ENCODE measurements at regions not wholly inside any gene's neighbourhood (a gene's known extent, or its start where the extent isn't known, plus 50 kb on each side); places are given as distances from the start of the nearest gene placed in this dataset.
"Not testable (repeated sequence)": the region's sequence is repeated elsewhere in the genome, so short reads cannot be mapped to it uniquely, and the experiment has no call there.

GRCh38 chr5:152456815-152457443 lies 51.9 kb upstream of the NMUR2 start:
- no peaks in the 10 kb centered on the region for H3K9me3 Mint-ChIP-seq
- H3K4me3 Mint-ChIP-seq (ENCODE audit: low read depth): no peak overlapping the region
- no peak overlapping the region for H3K27ac Mint-ChIP-seq
- intact Hi-C loops (cut with micrococcal nuclease): no loop called here
- no peaks in the 10 kb centered on the region for H3K27me3 Mint-ChIP-seq (ENCODE audit: low read depth)
- no peak for DNase-seq (ENCODE audit: low spot score)
- H3K4me1 Mint-ChIP-seq (ENCODE audit: low read depth): no peaks in the 10 kb centered on the region
- H3K36me3 Mint-ChIP-seq (ENCODE audit: low read depth): no peaks in the 10 kb centered on the region

GRCh38 chr5:152462021-152462721 lies 57.1 kb upstream of the NMUR2 start:
- Mint-ChIP-seq H3K27me3 (ENCODE audit: low read depth) (no peaks in the 10 kb centered on the region), H3K27ac (no peak overlapping the region), H3K36me3 (ENCODE audit: low read depth) (no peaks in the 10 kb centered on the region), H3K4me1 (ENCODE audit: low read depth) (no peaks in the 10 kb centered on the region), H3K4me3 (ENCODE audit: low read depth) (no peak overlapping the region), H3K9me3 (no peaks in the 10 kb centered on the region)
- no peak for DNase-seq (ENCODE audit: low spot score)
- intact Hi-C loops (cut with micrococcal nuclease): no loop called here

- Mint-ChIP-seq H3K4me3 (ENCODE audit: low read depth) (no peak overlapping the region), H3K27ac (no peak overlapping the region), H3K27me3 (ENCODE audit: low read depth) (no peaks in the 10 kb centered on the region), H3K4me1 (ENCODE audit: low read depth) (no peaks in the 10 kb centered on the region), H3K9me3 (no peaks in the 10 kb centered on the region), H3K36me3 (ENCODE audit: low read depth) (no peaks in the 10 kb centered on the region)
- no peak for DNase-seq (ENCODE audit: low spot score)
- intact Hi-C loops (cut with micrococcal nuclease): no loop called here
Measured at GRCh38 chr5:152464048-152464447, 59.0 kb upstream of the NMUR2 start.

DNA sequence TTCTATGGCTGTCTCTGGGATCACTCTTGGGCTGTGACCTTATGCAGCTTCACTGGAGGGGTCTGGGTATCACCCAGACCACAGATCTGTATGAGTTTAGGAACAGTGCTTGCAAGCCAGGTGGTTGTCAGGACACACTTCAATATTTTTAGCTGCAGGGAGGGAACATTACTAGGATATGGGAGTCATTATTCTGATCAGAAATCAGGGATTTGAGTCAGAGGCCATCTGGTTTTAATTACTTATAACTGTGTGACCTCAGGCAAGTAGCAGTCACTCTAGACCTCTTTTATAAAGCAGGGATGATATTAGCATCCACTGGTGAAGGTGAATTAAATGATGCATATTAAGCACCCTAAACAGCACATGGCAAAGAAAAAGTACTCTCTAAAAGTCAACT lies 60.1 kb upstream of the NMUR2 start:
- H3K4me3 Mint-ChIP-seq (ENCODE audit: low read depth): no peak overlapping the region
- H3K4me1 Mint-ChIP-seq (ENCODE audit: low read depth): no peaks in the 10 kb centered on the region
- intact Hi-C loops (cut with micrococcal nuclease): no loop called here
- H3K27ac Mint-ChIP-seq: no peak overlapping the region
- DNase-seq (ENCODE audit: low spot score): no peak
- no peaks in the 10 kb centered on the region for H3K36me3 Mint-ChIP-seq (ENCODE audit: low read depth)
- no peaks in the 10 kb centered on the region for H3K9me3 Mint-ChIP-seq
- no peaks in the 10 kb centered on the region for H3K27me3 Mint-ChIP-seq (ENCODE audit: low read depth)

DNA sequence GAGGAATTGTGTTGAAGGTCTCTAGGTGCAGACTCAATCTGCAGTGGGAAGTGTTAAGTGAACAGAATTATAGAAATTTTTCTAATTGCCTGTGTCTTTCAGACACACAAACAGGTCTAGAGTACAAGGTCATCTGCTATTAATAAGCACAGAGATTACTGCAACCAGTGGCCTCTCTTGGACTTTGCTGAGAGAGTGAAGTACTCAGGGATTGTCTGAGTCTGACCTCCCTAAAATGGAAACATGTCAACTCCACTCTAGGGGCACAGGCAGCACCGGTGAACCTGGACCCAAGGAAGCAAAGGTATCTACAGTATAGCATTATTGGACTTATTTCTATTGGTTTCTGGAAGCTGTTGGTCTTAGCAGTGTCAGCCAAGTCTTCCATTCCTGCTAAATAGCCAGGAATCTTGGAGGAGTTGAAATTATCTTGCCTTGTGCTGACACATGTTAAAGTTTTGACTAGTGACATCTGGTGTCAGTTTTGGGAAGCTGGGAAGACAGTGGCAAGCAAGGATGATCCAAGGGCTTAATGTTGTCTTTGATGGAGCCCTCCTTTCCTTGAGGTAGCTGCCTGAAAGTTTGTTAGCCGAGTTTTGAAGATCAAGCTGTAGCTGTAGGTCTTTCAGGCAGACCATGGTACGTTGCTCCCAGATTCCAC lies 61.1 kb upstream of the NMUR2 start:
- no peaks in the 10 kb centered on the region for H3K9me3 Mint-ChIP-seq
- DNase-seq (ENCODE audit: low spot score): no peak
- no peaks in the 10 kb centered on the region for H3K36me3 Mint-ChIP-seq (ENCODE audit: low read depth)
- H3K4me3 Mint-ChIP-seq (ENCODE audit: low read depth): no peak overlapping the region
- H3K4me1 Mint-ChIP-seq (ENCODE audit: low read depth): no peaks in the 10 kb centered on the region
- H3K27me3 Mint-ChIP-seq (ENCODE audit: low read depth): no peaks in the 10 kb centered on the region
- intact Hi-C loops (cut with micrococcal nuclease): no loop called here
- no peak overlapping the region for H3K27ac Mint-ChIP-seq

- Mint-ChIP-seq H3K27me3 (ENCODE audit: low read depth) (no peaks in the 10 kb centered on the region), H3K27ac (no peak overlapping the region), H3K4me1 (ENCODE audit: low read depth) (no peaks in the 10 kb centered on the region), H3K9me3 (no peaks in the 10 kb centered on the region), H3K4me3 (ENCODE audit: low read depth) (no peak overlapping the region), H3K36me3 (ENCODE audit: low read depth) (no peaks in the 10 kb centered on the region)
- intact Hi-C loops (cut with micrococcal nuclease): no loop called here
- no peak for DNase-seq (ENCODE audit: low spot score)
Measured at GRCh38 chr5:152470167-152470566, 65.1 kb upstream of the NMUR2 start.

GRCh38 chr5:152472083-152472482 lies 67.0 kb upstream of the NMUR2 start:
- no peak overlapping the region for H3K4me3 Mint-ChIP-seq (ENCODE audit: low read depth)
- intact Hi-C loops (cut with micrococcal nuclease): no loop called here
- no peak overlapping the region for H3K27ac Mint-ChIP-seq
- no peaks in the 10 kb centered on the region for H3K9me3 Mint-ChIP-seq
- H3K36me3 Mint-ChIP-seq (ENCODE audit: low read depth): no peaks in the 10 kb centered on the region
- H3K4me1 Mint-ChIP-seq (ENCODE audit: low read depth): no peaks in the 10 kb centered on the region
- no peak for DNase-seq (ENCODE audit: low spot score)
- peaks cover 2% of the 10 kb centered on the region for H3K27me3 Mint-ChIP-seq (ENCODE audit: low read depth)

DNA sequence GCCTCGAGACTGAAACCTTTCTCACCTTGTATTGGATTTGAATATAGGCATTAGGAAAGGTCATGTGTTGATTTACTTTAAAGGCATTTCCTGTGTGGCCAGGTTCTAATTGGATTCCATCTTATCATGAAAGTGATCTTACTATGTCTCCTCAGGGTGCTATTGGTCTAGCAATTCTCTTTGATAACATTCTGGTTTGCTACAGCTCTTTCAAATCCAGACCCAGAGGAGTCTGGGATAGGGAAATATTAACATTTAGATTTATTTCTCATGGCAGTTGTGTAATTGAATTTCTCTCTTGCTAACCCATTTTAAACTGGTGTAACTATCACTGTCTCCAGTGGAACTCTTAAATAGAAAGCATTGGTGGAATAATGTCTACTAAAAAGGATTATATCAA lies 69.9 kb upstream of the NMUR2 start:
- no peaks in the 10 kb centered on the region for H3K36me3 Mint-ChIP-seq (ENCODE audit: low read depth)
- intact Hi-C loops (cut with micrococcal nuclease): no loop called here

DNA sequence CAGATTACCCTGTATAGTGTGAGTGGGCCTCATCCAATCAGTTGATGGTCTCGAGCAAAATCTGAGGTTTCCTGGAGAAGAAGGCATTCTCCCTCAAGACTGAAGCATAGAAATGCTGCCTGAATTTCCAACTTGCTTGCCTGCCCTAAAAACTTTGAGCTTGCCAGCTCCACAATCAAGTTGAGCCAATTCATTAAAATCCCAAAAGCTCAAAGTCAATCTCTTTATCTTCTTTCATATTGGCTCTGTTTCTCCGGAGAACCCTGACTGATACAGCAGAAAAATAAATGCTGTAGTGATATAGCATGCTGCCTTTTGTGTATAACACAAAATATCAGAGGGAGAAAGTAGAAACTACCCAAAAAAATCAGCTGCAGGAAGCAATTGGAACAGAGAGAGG lies 72.5 kb upstream of the NMUR2 start:
- no peak overlapping the region for H3K4me3 Mint-ChIP-seq (ENCODE audit: low read depth)
- H3K4me1 Mint-ChIP-seq (ENCODE audit: low read depth): no peaks in the 10 kb centered on the region
- H3K36me3 Mint-ChIP-seq (ENCODE audit: low read depth): no peaks in the 10 kb centered on the region
- no peak overlapping the region for H3K27ac Mint-ChIP-seq
- intact Hi-C loops (cut with micrococcal nuclease): no loop called here
- no peaks in the 10 kb centered on the region for H3K9me3 Mint-ChIP-seq
- no peak for DNase-seq (ENCODE audit: low spot score)
- peaks cover 2% of the 10 kb centered on the region for H3K27me3 Mint-ChIP-seq (ENCODE audit: low read depth)

More for the DNA sequence above, 69.9 kb upstream of the NMUR2 start:
- DNase-seq (ENCODE audit: low spot score): no peak
- Mint-ChIP-seq H3K27ac (no peak overlapping the region), H3K27me3 (ENCODE audit: low read depth) (peaks cover 2% of the 10 kb centered on the region), H3K4me1 (ENCODE audit: low read depth) (no peaks in the 10 kb centered on the region), H3K4me3 (ENCODE audit: low read depth) (no peak overlapping the region), H3K9me3 (no peaks in the 10 kb centered on the region)

- H3K36me3 Mint-ChIP-seq (ENCODE audit: low read depth); H3K4me1 Mint-ChIP-seq (ENCODE audit: low read depth); H3K4me3 Mint-ChIP-seq (ENCODE audit: low read depth); H3K27me3 Mint-ChIP-seq (ENCODE audit: low read depth); DNase-seq (ENCODE audit: low spot score); intact Hi-C loops (cut with micrococcal nuclease); H3K9me3 Mint-ChIP-seq; H3K27ac Mint-ChIP-seq: not testable (repeated sequence)
Measured at GRCh38 chr5:152479866-152480265, 74.8 kb upstream of the NMUR2 start.

DNA sequence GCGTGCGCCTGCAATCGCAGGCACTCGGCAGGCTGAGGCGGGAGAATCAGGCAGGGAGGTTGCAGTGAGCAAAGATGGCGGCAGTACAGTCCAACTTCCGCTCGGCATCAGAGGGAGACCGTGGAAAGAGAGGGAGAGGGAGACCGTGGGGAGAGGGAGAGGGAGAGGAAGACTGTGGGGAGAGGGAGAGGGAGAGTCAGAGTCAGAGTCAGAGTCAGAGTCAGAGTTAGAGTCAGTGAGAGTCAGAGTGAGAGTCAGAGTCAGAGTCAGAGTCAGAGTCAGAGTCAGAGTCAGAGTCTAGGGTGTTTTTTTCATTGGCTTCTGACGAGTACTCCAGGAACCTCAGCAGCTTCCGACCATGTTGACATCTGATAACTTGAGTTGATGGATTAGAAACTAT lies 75.6 kb upstream of the NMUR2 start:
- intact Hi-C loops (cut with micrococcal nuclease); DNase-seq (ENCODE audit: low spot score); H3K4me3 Mint-ChIP-seq (ENCODE audit: low read depth); H3K27ac Mint-ChIP-seq; H3K27me3 Mint-ChIP-seq (ENCODE audit: low read depth); H3K36me3 Mint-ChIP-seq (ENCODE audit: low read depth); H3K9me3 Mint-ChIP-seq; H3K4me1 Mint-ChIP-seq (ENCODE audit: low read depth): not testable (repeated sequence)

DNA sequence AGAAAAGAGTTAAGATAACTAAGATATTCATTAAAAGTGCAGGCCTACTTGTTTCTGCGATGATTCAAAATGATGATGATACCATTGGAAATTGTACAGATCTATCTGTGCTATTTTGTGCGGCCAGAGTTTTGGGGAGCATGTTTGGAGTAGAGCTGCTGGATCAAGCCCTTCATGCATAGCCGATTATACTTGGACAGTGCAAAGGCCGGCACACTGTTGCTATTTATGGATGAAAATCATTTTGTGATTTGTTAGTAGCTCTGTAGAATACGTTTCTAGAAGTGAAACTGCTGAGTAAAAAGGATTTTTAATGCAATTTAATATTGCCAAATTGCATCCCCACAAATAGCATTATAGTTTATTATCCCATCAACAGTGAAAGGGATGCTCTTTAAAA lies 82.1 kb upstream of the NMUR2 start:
- Mint-ChIP-seq H3K9me3 (no peaks in the 10 kb centered on the region), H3K27me3 (ENCODE audit: low read depth) (no peaks in the 10 kb centered on the region), H3K4me1 (ENCODE audit: low read depth) (no peaks in the 10 kb centered on the region), H3K36me3 (ENCODE audit: low read depth) (no peaks in the 10 kb centered on the region), H3K4me3 (ENCODE audit: low read depth) (no peak overlapping the region), H3K27ac (no peak overlapping the region)
- DNase-seq (ENCODE audit: low spot score): no peak
- intact Hi-C loops (cut with micrococcal nuclease): no loop called here

GRCh38 chr5:152488869-152489268 lies 83.8 kb upstream of the NMUR2 start:
- DNase-seq (ENCODE audit: low spot score): no peak
- H3K36me3 Mint-ChIP-seq (ENCODE audit: low read depth): no peaks in the 10 kb centered on the region
- H3K9me3 Mint-ChIP-seq: no peaks in the 10 kb centered on the region
- H3K27ac Mint-ChIP-seq: no peak overlapping the region
- H3K4me3 Mint-ChIP-seq (ENCODE audit: low read depth): no peak overlapping the region
- intact Hi-C loops (cut with micrococcal nuclease): no loop called here
- H3K4me1 Mint-ChIP-seq (ENCODE audit: low read depth): no peaks in the 10 kb centered on the region
- no peaks in the 10 kb centered on the region for H3K27me3 Mint-ChIP-seq (ENCODE audit: low read depth)

Measured in activated T-helper 2 cell treated with anti-CD3 and anti-CD28 coated beads, Interferon-gamma antibody, Interleukin-2, Interleukin-4, amounts not matched to agents 10 μg/mL and 5 μg/mL and 100 μg/mL, durations not matched to agents 14 hours and 24 hours and 36 hours (primary cell).